Thyroid gland (tissue), 4 donors: ENCODE measurements at regions not wholly inside any gene's neighbourhood (a gene's known extent, or its start where the extent isn't known, plus 50 kb on each side); places are given as distances from the start of the nearest gene placed in this dataset.
"Not testable (repeated sequence)": the region's sequence is repeated elsewhere in the genome, so short reads cannot be mapped to it uniquely, and the experiment has no call there.

Experiments
- CTCF ChIP-seq, 6 experiments: fragments of 200-600 bp in 3 of 6; fragments of 450-650 bp in 3 of 6; sonication (generic) in 3 of 6; IDR thresholded peaks; one replicate each; pipeline ENCODE4 v1.5.1; 2016 to 2019; ENCODE audit warnings: antibody characterized with exemption in 6 of 6, mild to moderate bottlenecking in 2 of 6, inconsistent platforms in 1 of 6, moderate library complexity in 1 of 6
- POLR2A ChIP-seq, 2 donors: fragments of 450-650 bp; IDR thresholded peaks; one replicate each; pipeline ENCODE4 v1.6.1; 2017; ENCODE audit warnings: antibody characterized with exemption in 2 of 2, mild to moderate bottlenecking in 2 of 2, moderate library complexity in 1 of 2

- not testable (repeated sequence) for TF ChIP-seq CTCF, POLR2A (IDR thresholded peaks at IDR 0.05)
Observed at GRCh38 chr16:32038783-32039496, 165.3 kb downstream of the ZNF267 start.
